H1 (cell line): ENCODE measurements at regions not wholly inside any gene's neighbourhood (a gene's known extent, or its start where the extent isn't known, plus 50 kb on each side); places are given as distances from the start of the nearest gene placed in this dataset.

Source experiments
- ASH2L ChIP-seq: fragments of 200-600, 300-600 bp; sonication (generic); IDR thresholded peaks from one replicate; pipeline ENCODE4 v1.7.1; 2017; ENCODE audit warnings: low read length
- CTCF ChIP-seq, 3 experiments: IDR thresholded peaks; 1 replicate in 2 of 3; 2 replicates in 1 of 3; pipeline versions ENCODE4 v1.5.1 to v1.6.1; 2011; ENCODE audit warnings: low read length in 3 of 3, mild to moderate bottlenecking in 3 of 3, inconsistent platforms in 2 of 3, low read depth in 1 of 3, moderate library complexity in 1 of 3; ENCODE audit not compliant: insufficient read depth in 1 of 3; ENCODE audit errors: control extremely low read depth in 1 of 3
- E2F6 ChIP-seq: IDR thresholded peaks from 2 replicates; pipeline ENCODE4 v1.6.1; 2012; ENCODE audit warnings: inconsistent platforms
- EGR1 ChIP-seq: IDR thresholded peaks from 2 replicates; pipeline ENCODE4 v1.6.1; 2011; ENCODE audit warnings: low read depth, low read length, borderline replicate concordance
- EP300 ChIP-seq, 2 experiments: IDR thresholded peaks; 1 replicate in 1 of 2; 2 replicates in 1 of 2; pipeline ENCODE4 v1.6.1; 2011 to 2012; ENCODE audit warnings: low read depth in 2 of 2, low read length in 2 of 2, mild to moderate bottlenecking in 2 of 2, borderline replicate concordance in 1 of 2, inconsistent platforms in 1 of 2, moderate library complexity in 1 of 2
- HDAC2 ChIP-seq, 2 experiments: fragments of 300-600 bp in 1 of 2; sonication (generic) in 1 of 2; IDR thresholded peaks; 2 replicates each; pipeline ENCODE4 v1.6.1; 2011 to 2012; ENCODE audit warnings: low read depth in 2 of 2, low read length in 2 of 2, mild to moderate bottlenecking in 2 of 2, moderate library complexity in 2 of 2, borderline replicate concordance in 1 of 2, inconsistent platforms in 1 of 2
- JUN ChIP-seq: IDR thresholded peaks from 2 replicates; pipeline ENCODE4 v1.6.1; 2011; ENCODE audit warnings: low read depth, mild to moderate bottlenecking, improper control_type of control experiment, low read length
- POLR2A ChIP-seq, 2 experiments: IDR thresholded peaks; 1 replicate in 1 of 2; 2 replicates in 1 of 2; pipeline ENCODE4 v1.6.1; 2011; ENCODE audit warnings: low read depth in 2 of 2, low read length in 2 of 2, mild to moderate bottlenecking in 2 of 2; ENCODE audit errors: control extremely low read depth in 1 of 2
- RAD21 ChIP-seq, 2 experiments: IDR thresholded peaks in 1 of 2; conservative IDR thresholded peaks in 1 of 2; 2 replicates each; pipeline ENCODE4 v1.6.1; 2011; ENCODE audit warnings: low read depth in 2 of 2, low read length in 2 of 2, improper control_type of control experiment in 1 of 2, inconsistent platforms in 1 of 2, mild to moderate bottlenecking in 1 of 2, moderate library complexity in 1 of 2
- SP2 ChIP-seq: IDR thresholded peaks from 2 replicates; pipeline ENCODE4 v1.6.1; 2012; ENCODE audit warnings: mild to moderate bottlenecking, low read length, inconsistent platforms

- TF ChIP-seq ASH2L (no peak), CTCF (IDR thresholded peaks at IDR 0.05; ENCODE audit: control extremely low read depth in 1 of 3, insufficient read depth in 1 of 3, low read depth in 1 of 3, low read length in 3 of 3) (no peak), POLR2A (IDR thresholded peaks at IDR 0.05; ENCODE audit: control extremely low read depth in 1 of 2, low read depth in 2 of 2, low read length in 2 of 2) (no peak), SP2 (no peak), EGR1 (no peak), RAD21 (IDR thresholded peaks at IDR 0.05 in 1 of 2, conservative IDR thresholded peaks at IDR 0.05 in 1 of 2; ENCODE audit: low read depth in 2 of 2, low read length in 2 of 2) (no peak), HDAC2 (IDR thresholded peaks at IDR 0.05; ENCODE audit: borderline replicate concordance in 1 of 2, low read depth in 2 of 2, low read length in 2 of 2) (no peak), JUN (no peak), E2F6 (no peak), EP300 (IDR thresholded peaks at IDR 0.05; ENCODE audit: borderline replicate concordance in 1 of 2, low read depth in 2 of 2, low read length in 2 of 2) (no peak)
Measured at GRCh38 chr5:53357439-53357838, 123.0 kb upstream of the FST start.
